BLaER1 (cell line): ENCODE measurements at regions not wholly inside any gene's neighbourhood (a gene's known extent, or its start where the extent isn't known, plus 50 kb on each side); places are given as distances from the start of the nearest gene placed in this dataset.

ENCODE experiments used
- H3K27ac ChIP-seq: shearing (Covaris generic); formaldehyde crosslinking; 2 replicates; pipeline ENCODE4 v1.8.1; 2022
- H3K27me3 ChIP-seq: shearing (Covaris generic); formaldehyde crosslinking; 2 replicates; pipeline ENCODE4 v1.8.1; 2022
- H3K36me3 ChIP-seq: shearing (Covaris generic); formaldehyde crosslinking; 2 replicates; pipeline ENCODE4 v1.8.1; 2022
- H3K4me1 ChIP-seq: shearing (Covaris generic); formaldehyde crosslinking; 2 replicates; pipeline ENCODE4 v1.8.1; 2022
- H3K4me2 ChIP-seq: shearing (Covaris generic); formaldehyde crosslinking; 2 replicates; pipeline ENCODE4 v1.8.1; 2022
- H3K4me3 ChIP-seq: shearing (Covaris generic); formaldehyde crosslinking; 2 replicates; pipeline ENCODE4 v1.8.1; 2022
- H3K9ac ChIP-seq: shearing (Covaris generic); formaldehyde crosslinking; 2 replicates; pipeline ENCODE4 v1.8.1; 2022
- H3K9me3 ChIP-seq: shearing (Covaris generic); formaldehyde crosslinking; 2 replicates; pipeline ENCODE4 v1.8.1; 2022
- H4K20me1 ChIP-seq: shearing (Covaris generic); formaldehyde crosslinking; 2 replicates; pipeline ENCODE4 v1.8.1; 2022
- Cebpa-rat ChIP-seq: shearing (Covaris generic); IDR thresholded peaks from 2 replicates; pipeline ENCODE4 v1.8.1; 2022

DNA sequence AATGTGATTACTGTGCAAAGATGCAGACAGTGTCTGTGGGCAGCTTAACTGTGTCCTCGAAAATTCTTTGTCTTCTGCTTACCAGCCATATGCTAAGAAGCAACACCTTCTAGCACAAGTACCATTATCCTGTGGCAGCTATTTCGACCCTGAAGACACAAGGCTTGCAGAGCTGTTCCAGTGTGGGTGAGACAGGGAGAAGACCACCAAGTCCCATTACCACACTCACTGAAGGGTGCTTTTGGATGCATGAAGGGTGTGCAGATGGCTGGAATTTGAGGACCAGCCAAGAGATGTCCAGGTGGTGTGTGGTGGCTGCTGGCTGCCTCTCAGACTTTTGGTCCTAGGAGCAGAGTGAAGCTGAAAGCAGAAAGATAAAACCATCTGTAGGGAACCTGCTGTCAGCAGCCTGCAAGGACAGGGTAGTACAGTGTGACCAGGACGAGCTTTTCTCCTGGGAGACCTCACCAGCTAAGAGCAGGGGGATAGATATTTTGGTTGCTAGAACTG, 161.8 kb downstream of the ICE1 start:
- Histone ChIP-seq H3K27me3 (no peaks in the 10 kb centered on the region), H3K9me3 (no peaks in the 10 kb centered on the region), H3K9ac (no peak overlapping the region), H3K4me2 (no peak overlapping the region), H4K20me1 (no peaks in the 10 kb centered on the region), H3K27ac (no peak overlapping the region), H3K4me3 (no peak overlapping the region), H3K4me1 (no peaks in the 10 kb centered on the region), H3K36me3 (no peaks in the 10 kb centered on the region)
- no peak for TF ChIP-seq Cebpa-rat

DNA sequence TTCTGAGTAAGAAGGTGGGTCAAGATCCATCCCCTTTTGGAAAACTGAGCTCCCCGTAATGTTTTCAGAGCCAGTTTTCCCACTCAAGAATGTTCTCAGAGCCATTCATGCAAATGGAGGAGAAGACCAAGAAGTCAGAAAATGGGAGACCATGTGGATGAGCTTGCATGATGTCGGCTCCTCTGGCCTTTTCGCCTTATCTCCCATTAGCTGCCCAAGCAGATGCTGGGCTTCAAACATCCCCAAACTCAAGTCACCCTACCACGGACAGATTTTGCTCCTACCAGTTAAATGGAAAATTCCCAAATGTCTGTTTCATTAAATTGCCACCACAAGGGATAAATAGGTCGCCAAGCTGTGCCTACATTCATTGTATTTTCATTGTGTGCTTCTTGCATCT, 161.4 kb downstream of the ICE1 start:
- H3K9me3 ChIP-seq: no peaks in the 10 kb centered on the region
- no peaks in the 10 kb centered on the region for H3K36me3 ChIP-seq
- no peak overlapping the region for H3K4me3 ChIP-seq
- no peaks in the 10 kb centered on the region for H3K4me1 ChIP-seq
- H3K27me3 ChIP-seq: no peaks in the 10 kb centered on the region
- TF ChIP-seq Cebpa-rat: no peak
- no peak overlapping the region for H3K27ac ChIP-seq
- H3K9ac ChIP-seq: no peak overlapping the region
- H3K4me2 ChIP-seq: no peak overlapping the region
- H4K20me1 ChIP-seq: no peaks in the 10 kb centered on the region

DNA sequence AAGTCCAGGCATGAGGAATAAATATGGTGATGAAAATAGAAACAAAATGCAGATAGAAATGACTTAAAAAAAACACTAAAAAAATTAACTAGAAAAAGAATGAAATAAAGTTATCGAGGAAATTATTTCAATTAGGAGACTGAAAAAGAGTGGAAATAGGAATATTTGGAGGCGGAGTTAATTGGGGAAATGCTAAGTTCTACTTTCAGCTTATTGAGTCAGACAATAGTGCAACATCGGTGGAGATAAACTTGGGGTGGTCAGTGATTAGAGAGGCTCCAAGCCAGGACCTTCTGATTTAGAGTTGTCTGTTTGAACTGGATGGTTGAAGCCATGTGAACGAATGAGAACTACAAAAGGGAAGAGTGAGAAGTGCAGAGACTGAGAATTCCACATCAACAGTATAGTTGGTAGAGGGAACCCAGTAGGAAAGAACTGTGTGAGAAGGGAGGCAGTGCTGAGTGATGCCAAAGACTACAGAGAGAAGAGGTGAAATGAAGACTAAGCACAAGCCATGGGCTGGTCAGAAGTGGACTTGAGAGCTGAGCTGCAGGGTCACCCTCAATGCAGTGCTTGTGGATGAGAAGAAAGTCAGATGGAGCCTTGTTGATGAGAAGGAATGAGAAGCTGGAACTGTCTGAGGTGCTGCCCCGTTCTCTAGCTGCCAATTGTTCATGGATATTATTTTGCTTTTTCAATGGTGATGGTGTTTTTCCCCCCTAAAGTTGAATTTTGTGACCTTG, 160.7 kb downstream of the ICE1 start:
- no peaks in the 10 kb centered on the region for H3K9me3 ChIP-seq
- no peaks in the 10 kb centered on the region for H3K4me1 ChIP-seq
- H3K27ac ChIP-seq: no peak overlapping the region
- no peaks in the 10 kb centered on the region for H3K27me3 ChIP-seq
- H3K36me3 ChIP-seq: no peaks in the 10 kb centered on the region
- H3K4me2 ChIP-seq: no peak overlapping the region
- TF ChIP-seq Cebpa-rat: no peak
- no peak overlapping the region for H3K9ac ChIP-seq
- no peaks in the 10 kb centered on the region for H4K20me1 ChIP-seq
- no peak overlapping the region for H3K4me3 ChIP-seq

DNA sequence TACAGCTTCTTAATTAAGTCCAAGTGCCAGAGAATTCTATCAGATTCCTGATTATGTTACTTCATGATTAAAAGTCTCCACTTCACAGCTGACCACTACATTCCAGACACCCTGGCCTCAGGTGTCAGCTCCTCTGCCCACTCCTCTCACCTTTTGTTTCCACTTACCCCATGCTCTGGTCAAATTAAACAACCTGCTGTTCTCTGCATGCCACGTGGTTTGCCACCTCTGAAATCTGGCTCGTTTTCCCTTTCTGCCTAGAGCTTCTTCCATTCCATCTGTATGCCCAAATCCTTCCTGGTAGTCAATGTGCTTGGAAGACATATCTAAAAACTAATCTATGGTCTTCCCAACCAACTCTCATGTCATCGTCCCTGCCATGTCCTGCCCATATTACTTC, 158.6 kb downstream of the ICE1 start:
- Histone ChIP-seq H3K9me3 (no peaks in the 10 kb centered on the region), H3K4me1 (no peaks in the 10 kb centered on the region), H3K27ac (no peak overlapping the region), H3K27me3 (no peaks in the 10 kb centered on the region), H4K20me1 (no peaks in the 10 kb centered on the region), H3K36me3 (no peaks in the 10 kb centered on the region), H3K9ac (no peak overlapping the region), H3K4me3 (no peak overlapping the region), H3K4me2 (no peak overlapping the region)
- no peak for TF ChIP-seq Cebpa-rat

DNA sequence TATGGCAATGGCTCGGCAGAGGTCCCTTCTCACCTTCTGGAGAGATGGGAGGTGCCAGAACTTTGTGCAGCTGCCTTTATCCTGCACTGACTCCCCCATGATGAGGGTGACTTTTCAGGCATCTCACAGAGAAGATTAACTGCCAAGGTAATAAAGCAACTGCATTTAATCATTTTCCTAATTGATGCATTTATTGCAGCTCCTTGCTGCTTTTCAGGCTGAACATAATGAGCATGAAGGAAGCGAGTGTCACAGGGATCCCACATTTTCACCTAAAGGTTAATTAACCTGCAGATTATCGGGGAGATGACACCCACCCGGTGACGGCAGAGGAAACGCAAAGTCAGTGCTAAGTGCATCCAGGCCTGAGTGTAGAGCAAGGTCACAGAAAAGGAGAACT, 154.3 kb downstream of the ICE1 start:
- no peaks in the 10 kb centered on the region for H3K9me3 ChIP-seq
- no peak overlapping the region for H3K4me3 ChIP-seq
- H3K4me1 ChIP-seq: no peaks in the 10 kb centered on the region
- no peaks in the 10 kb centered on the region for H3K27me3 ChIP-seq
- no peaks in the 10 kb centered on the region for H4K20me1 ChIP-seq
- no peak overlapping the region for H3K4me2 ChIP-seq
- no peaks in the 10 kb centered on the region for H3K36me3 ChIP-seq
- H3K27ac ChIP-seq: no peak overlapping the region
- no peak for TF ChIP-seq Cebpa-rat
- H3K9ac ChIP-seq: no peak overlapping the region

DNA sequence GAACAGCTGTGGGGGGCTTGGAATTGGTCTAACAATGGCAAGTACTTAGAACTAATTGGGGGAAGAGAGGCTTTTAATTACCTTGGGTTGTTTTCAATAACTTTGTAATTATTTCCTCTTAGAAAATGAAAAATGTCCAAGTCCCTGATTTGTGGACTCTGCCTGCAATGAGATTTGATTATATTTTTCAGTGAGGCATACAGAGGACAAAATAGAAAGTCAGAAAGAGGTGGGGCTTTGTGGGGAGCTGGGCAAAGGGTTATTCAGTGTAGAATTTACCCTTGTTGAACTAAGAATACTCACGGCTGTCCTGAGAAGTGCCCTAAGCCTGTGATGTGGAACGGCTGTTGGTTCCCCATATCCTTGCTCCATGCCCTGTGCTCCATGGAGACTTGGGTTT, 153.0 kb downstream of the ICE1 start:
- H3K27ac ChIP-seq: no peak overlapping the region
- H3K9me3 ChIP-seq: no peaks in the 10 kb centered on the region
- no peaks in the 10 kb centered on the region for H3K4me1 ChIP-seq
- H3K4me2 ChIP-seq: no peak overlapping the region
- no peaks in the 10 kb centered on the region for H3K27me3 ChIP-seq
- H3K9ac ChIP-seq: no peak overlapping the region
- no peaks in the 10 kb centered on the region for H4K20me1 ChIP-seq
- no peak for TF ChIP-seq Cebpa-rat
- no peak overlapping the region for H3K4me3 ChIP-seq
- no peaks in the 10 kb centered on the region for H3K36me3 ChIP-seq

DNA sequence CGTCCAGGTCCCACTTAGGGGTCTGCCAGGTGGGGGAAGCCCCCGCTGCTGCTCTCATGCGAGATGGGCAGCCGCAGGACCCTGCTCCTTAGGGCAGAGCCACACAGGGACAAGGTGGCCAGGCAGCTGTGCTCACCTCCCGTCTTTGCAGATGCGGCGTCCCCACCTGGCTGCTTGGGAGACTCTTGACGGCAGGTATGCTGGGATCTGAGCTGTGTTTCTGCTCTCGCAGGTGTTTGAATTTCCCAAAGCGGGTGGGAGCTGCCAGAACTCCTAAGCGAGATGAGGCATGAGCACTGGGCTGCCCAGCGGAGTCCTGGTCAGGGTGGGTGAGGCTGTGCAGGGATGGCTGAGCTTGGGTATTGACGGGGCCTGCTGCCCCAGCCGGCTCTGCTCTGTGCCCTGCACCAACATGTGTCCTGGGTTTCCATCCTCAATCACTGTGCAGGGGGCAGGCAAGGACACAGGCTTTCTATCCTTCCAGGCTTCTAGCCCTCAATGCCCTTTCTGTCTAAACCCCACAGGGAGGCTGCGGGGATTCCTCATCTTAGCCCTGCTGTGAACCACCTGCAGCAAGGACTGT, 151.4 kb downstream of the ICE1 start:
- Histone ChIP-seq H4K20me1 (no peaks in the 10 kb centered on the region), H3K27me3 (no peaks in the 10 kb centered on the region), H3K9ac (no peak overlapping the region), H3K4me3 (no peak overlapping the region), H3K4me2 (no peak overlapping the region), H3K36me3 (no peaks in the 10 kb centered on the region), H3K9me3 (no peaks in the 10 kb centered on the region), H3K27ac (no peak overlapping the region), H3K4me1 (no peaks in the 10 kb centered on the region)
- TF ChIP-seq Cebpa-rat: no peak

DNA sequence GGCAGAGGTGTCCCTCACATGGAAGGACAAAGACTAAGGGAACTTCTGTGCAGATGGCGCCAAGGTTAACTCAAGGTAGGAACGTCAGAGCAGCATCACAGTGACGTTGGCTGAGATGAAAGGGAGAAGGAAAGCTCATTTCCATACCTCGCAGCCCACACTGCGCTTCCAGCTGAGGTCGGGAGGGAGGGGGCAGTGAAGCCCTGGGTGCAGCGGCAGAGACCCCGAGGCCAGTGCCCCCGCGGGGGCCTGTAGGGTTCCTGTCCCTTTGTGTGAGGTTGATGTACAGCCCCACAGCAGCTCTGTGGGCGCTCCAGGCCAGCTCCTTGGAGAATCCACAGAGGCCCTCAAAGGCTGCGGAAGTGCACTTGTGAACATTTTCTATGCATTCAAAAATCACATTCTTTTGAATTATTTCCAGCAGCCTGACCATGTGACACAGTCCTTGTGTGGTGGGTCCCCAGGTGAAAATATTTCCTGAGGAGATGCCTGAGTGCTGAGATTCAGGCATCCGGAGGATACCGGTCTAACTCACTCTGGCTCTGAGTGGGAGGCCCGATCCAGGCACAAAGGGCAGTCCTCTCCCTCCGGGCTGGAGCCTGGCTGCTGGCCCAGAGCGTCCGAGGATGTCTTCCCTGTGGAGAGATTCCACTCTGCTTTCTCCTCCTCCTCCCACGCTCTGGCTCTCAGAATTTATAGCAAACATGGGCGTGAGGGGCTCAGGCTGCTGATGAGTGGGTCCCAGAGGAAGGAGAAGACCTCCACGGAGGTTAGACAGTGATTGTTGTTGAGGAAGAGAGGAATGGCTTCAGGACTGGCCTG, 150.7 kb downstream of the ICE1 start:
- Histone ChIP-seq H3K4me2 (no peak overlapping the region), H3K36me3 (no peaks in the 10 kb centered on the region), H4K20me1 (no peaks in the 10 kb centered on the region), H3K4me3 (no peak overlapping the region), H3K4me1 (no peaks in the 10 kb centered on the region), H3K27ac (no peak overlapping the region), H3K9ac (no peak overlapping the region), H3K9me3 (no peaks in the 10 kb centered on the region), H3K27me3 (no peaks in the 10 kb centered on the region)
- no peak for TF ChIP-seq Cebpa-rat

DNA sequence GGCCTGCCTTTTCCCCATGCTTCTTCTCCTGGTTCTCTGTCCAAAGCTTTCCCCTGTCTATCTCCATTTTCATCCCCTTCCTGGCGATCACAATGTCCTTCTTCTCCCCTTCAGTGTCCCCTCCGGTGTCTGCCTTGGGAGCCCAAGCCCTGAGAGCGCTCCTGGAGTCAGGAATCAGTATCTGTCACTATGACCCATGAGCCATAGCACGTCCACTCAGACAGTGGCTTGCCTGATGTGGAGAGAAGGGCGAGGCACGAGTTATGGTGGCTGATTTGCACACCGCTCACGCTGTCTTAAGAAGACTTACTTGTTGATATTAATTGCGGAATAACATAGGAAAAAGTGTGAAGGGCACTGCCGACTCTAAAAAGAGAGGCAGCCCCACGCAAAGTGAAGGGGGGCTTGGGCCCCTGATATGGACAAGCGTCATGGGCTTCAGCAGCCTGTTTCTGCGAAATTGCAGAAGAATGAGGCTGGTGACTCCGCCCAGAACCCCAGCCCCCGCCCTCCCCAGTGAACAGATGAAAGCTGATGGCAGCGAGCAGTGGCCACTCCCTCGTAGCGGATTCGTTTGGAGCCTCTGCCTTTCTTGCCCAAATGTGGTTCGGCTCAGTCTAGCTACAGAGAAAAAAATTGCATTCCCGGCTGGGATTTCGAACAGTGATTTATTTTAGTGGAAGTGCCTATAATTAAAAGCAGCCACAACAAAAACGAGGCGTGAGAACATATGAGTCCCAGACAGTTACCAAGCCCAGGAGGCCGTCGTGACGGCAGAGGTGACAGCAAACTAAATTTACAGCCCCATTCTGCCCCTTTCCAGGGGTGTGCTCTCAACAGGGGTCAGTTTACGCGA, 149.8 kb downstream of the ICE1 start:
- no peak overlapping the region for H3K4me3 ChIP-seq
- no peaks in the 10 kb centered on the region for H3K4me1 ChIP-seq
- no peak overlapping the region for H3K27ac ChIP-seq
- no peaks in the 10 kb centered on the region for H4K20me1 ChIP-seq
- TF ChIP-seq Cebpa-rat: no peak
- no peak overlapping the region for H3K4me2 ChIP-seq
- H3K9me3 ChIP-seq: no peaks in the 10 kb centered on the region
- H3K27me3 ChIP-seq: no peaks in the 10 kb centered on the region
- no peak overlapping the region for H3K9ac ChIP-seq
- H3K36me3 ChIP-seq: no peaks in the 10 kb centered on the region
